Chondrocyte (in vitro differentiated cells): ENCODE measurements at regions not wholly inside any gene's neighbourhood (a gene's known extent, or its start where the extent isn't known, plus 50 kb on each side); places are given as distances from the start of the nearest gene placed in this dataset.

Experiments
- DNase-seq: peaks from one replicate; pipeline ENCODE4 v3.0.0; 2021; ENCODE audit warnings: mixed read lengths, low spot score
- H3K27ac Mint-ChIP-seq: one replicate; pipeline ENCODE4 v1.8.0; 2021; ENCODE audit warnings: mild to moderate bottlenecking, moderate library complexity, mixed read lengths; ENCODE audit not compliant: unreplicated experiment
- H3K27me3 Mint-ChIP-seq: 2 replicates; pipeline ENCODE4 v1.8.0; 2021; ENCODE audit warnings: low read depth, mixed read lengths
- H3K36me3 Mint-ChIP-seq: 2 replicates; pipeline ENCODE4 v1.8.0; 2021; ENCODE audit warnings: low read depth, mixed read lengths
- H3K4me1 Mint-ChIP-seq: 2 replicates; pipeline ENCODE4 v1.8.0; 2021; ENCODE audit warnings: low read depth, mild to moderate bottlenecking, mixed read lengths
- H3K4me3 Mint-ChIP-seq: one replicate; pipeline ENCODE4 v1.8.0; 2021; ENCODE audit warnings: mild to moderate bottlenecking, moderate library complexity, mixed read lengths; ENCODE audit not compliant: unreplicated experiment
- H3K9me3 Mint-ChIP-seq: 2 replicates; pipeline ENCODE4 v1.8.0; 2021; ENCODE audit warnings: low read depth, mixed read lengths
- TF ChIP-seq, protein P1 (sequence below): fragments of 200-600 bp; sonication (generic); IDR thresholded peaks from 2 replicates; pipeline ENCODE4 v1.5.0; 2021; ENCODE audit warnings: antibody characterized with exemption, mild to moderate bottlenecking, moderate library complexity

DNA sequence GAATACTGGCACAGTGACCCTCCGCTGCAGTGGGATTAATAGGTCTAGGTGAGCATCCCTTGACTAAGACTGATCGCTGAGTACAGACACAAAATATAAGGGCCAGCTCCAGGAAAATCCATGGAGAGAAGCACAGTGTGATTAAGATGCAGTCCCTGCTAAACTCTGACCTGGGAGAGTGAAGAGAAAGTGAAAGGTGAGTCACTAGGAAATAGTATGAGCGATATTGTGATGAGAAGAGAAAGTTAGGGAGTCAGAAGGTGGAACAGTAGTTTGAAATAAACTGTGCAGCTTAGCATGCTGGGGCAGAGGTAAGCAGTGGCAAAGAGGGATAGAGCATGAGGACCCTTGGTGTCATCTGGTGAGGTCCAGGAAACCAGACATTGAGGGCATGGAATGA, 278.6 kb upstream of the MAP3K7 start:
- Mint-ChIP-seq H3K4me3 (no peak overlapping the region), H3K36me3 (peaks cover 3% of the 10 kb centered on the region), H3K4me1 (no peaks in the 10 kb centered on the region), H3K27ac (no peak overlapping the region), H3K9me3 (no peaks in the 10 kb centered on the region), H3K27me3 (peaks cover 7% of the 10 kb centered on the region)
- TF ChIP-seq, protein P1, sequence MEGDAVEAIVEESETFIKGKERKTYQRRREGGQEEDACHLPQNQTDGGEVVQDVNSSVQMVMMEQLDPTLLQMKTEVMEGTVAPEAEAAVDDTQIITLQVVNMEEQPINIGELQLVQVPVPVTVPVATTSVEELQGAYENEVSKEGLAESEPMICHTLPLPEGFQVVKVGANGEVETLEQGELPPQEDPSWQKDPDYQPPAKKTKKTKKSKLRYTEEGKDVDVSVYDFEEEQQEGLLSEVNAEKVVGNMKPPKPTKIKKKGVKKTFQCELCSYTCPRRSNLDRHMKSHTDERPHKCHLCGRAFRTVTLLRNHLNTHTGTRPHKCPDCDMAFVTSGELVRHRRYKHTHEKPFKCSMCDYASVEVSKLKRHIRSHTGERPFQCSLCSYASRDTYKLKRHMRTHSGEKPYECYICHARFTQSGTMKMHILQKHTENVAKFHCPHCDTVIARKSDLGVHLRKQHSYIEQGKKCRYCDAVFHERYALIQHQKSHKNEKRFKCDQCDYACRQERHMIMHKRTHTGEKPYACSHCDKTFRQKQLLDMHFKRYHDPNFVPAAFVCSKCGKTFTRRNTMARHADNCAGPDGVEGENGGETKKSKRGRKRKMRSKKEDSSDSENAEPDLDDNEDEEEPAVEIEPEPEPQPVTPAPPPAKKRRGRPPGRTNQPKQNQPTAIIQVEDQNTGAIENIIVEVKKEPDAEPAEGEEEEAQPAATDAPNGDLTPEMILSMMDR = no peak
- no peak for DNase-seq

DNA sequence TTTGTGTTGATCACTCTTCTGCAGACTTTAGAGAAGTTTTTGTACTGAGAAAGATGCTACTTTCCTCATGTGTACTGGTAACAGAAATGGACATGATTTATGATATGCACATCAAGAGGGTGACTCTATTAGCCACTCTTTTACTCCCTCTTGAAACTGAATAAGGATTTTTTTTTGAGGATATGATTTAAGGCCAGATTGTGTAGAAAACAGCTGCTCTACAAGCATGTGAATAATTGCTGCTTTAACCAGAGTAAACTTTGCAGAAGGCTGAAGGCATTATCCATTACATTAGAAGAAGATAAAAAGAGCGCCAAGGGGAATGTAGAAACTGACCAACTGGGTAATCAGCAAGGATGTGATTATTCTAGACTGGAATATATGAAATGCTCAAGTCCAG, 276.2 kb upstream of the MAP3K7 start:
- Mint-ChIP-seq H3K9me3 (no peaks in the 10 kb centered on the region), H3K27ac (no peak overlapping the region), H3K36me3 (no peaks in the 10 kb centered on the region), H3K27me3 (peaks cover 3% of the 10 kb centered on the region), H3K4me3 (no peak overlapping the region), H3K4me1 (no peaks in the 10 kb centered on the region)
- TF ChIP-seq, protein P1 = no peak
- no peak for DNase-seq

DNA sequence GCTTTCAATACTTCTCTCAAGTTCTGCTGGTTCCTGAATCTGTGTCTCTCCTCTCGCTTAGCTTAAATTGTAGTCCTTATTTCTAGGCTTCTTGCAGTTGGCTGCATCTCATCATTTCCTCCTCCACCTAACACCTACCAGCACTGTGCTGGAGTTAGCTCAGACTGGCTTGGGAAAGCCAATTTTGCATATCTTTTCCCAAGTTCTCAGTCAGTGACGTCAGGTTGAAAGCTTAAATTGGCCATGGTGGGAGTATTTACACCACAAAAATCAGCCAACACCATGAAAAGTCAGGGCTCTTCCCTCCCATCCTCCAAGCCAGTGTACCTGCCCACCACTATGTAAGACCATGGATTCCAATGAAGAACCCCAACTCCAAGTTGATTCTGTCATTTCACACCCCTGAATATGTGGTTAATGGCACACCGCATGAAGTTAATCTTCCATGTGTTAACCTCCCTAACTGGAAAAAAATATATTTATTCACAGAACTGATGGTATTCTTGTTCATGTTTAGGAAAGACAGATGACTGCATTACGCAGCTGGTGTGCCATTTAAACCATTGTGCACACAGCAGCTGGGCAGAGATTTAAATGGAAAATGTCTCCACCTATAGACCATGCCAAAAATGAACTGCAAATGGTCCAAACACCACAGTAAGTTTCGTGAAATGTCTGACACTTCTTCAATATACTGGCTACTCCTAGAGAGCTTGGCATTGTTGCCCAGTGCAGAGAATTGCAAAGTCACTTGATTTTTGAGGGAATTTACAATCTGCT, 274.1 kb upstream of the MAP3K7 start:
- TF ChIP-seq, protein P1 = peak; percentile 26
- Mint-ChIP-seq H3K9me3 (no peaks in the 10 kb centered on the region), H3K4me1 (no peaks in the 10 kb centered on the region), H3K27ac (no peak overlapping the region), H3K36me3 (no peaks in the 10 kb centered on the region), H3K4me3 (no peak overlapping the region), H3K27me3 (peaks cover 9% of the 10 kb centered on the region)
- no peak for DNase-seq

- TF ChIP-seq, protein P1 = peak; percentile 33
- DNase-seq = no peak
- Mint-ChIP-seq H3K4me3 (no peak overlapping the region), H3K4me1 (no peaks in the 10 kb centered on the region), H3K27ac (no peak overlapping the region), H3K27me3 (peaks cover 9% of the 10 kb centered on the region), H3K9me3 (no peaks in the 10 kb centered on the region), H3K36me3 (no peaks in the 10 kb centered on the region)
Measured at GRCh38 chr6:90859612-90860011, 272.7 kb upstream of the MAP3K7 start.

- Mint-ChIP-seq H3K9me3 (no peaks in the 10 kb centered on the region), H3K4me1 (no peaks in the 10 kb centered on the region), H3K27me3 (peaks cover 11% of the 10 kb centered on the region), H3K4me3 (no peak overlapping the region), H3K36me3 (no peaks in the 10 kb centered on the region), H3K27ac (no peak overlapping the region)
- no peak for DNase-seq
- TF ChIP-seq, protein P1 = no peak
Measured at GRCh38 chr6:90859056-90859455, 272.2 kb upstream of the MAP3K7 start.
